ENCODE measurements at regions not wholly inside any gene's neighbourhood (a gene's known extent, or its start where the extent isn't known, plus 50 kb on each side); places are given as distances from the start of the nearest gene placed in this dataset.
"Not testable (repeated sequence)": the region's sequence is repeated elsewhere in the genome, so short reads cannot be mapped to it uniquely, and the experiment has no call there.

DNA sequence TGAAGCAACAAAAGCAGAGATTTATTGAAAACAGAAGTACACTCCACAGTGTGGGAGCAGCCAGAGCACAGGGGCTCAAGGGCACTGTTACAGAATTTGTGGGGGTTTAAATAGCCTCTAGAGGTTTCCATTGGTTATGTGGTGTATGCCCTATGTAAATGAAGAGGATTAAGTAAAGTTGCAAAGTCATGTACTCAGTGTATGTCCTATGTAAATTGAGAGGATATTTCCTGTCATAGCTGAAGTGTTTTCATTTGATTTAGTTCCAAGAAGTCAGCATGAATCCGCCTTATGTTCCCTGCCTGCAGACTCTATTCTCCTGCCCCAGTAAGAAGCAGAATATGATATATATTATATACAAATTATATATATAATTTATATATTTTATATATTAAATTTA, 966.0 kb upstream of the COX7C start:
- Histone ChIP-seq H3K27ac (replicated peaks; ENCODE audit: low read length) (no peak overlapping the region), H2BK120ac (ENCODE audit: low read depth, low read length) (no peak overlapping the region), H3K18ac (ENCODE audit: low read length) (no peak overlapping the region), H4K91ac (ENCODE audit: low read depth, low read length, poor library complexity) (no peak overlapping the region), H3K9ac (ENCODE audit: low read depth, low read length, poor library complexity) (no peak overlapping the region), H3K4me3 (ENCODE audit: low read length in 2 of 2) (no peak overlapping the region), H3K27me3 (ENCODE audit: control insufficient read depth in 3 of 3, insufficient read depth in 3 of 3, low read depth in 1 of 3, low read length in 3 of 3) (no peaks in the 10 kb centered on the region), H2BK12ac (ENCODE audit: low read length) (no peak overlapping the region), H3K4me2 (ENCODE audit: insufficient read depth, low read length, poor library complexity, severe bottlenecking) (no peak overlapping the region), H2AFZ (ENCODE audit: low read length) (no peak overlapping the region), H3K23ac (ENCODE audit: low read depth, low read length, poor library complexity) (no peak overlapping the region), H3K9me3 (replicated peaks in 1 of 2; ENCODE audit: control insufficient read depth in 2 of 2, insufficient read depth in 1 of 2, low read depth in 1 of 2, low read length in 2 of 2) (no peaks in the 10 kb centered on the region), H3K79me1 (ENCODE audit: low read depth, low read length) (no peaks in the 10 kb centered on the region), H2BK15ac (ENCODE audit: low read length) (no peak overlapping the region), H3K14ac (ENCODE audit: low read length) (no peak overlapping the region), H3K36me3 (replicated peaks in 1 of 2; ENCODE audit: control insufficient read depth in 2 of 2, insufficient read depth in 2 of 2, low read length in 2 of 2) (no peaks in the 10 kb centered on the region), H2BK5ac (ENCODE audit: low read length) (no peak overlapping the region), H3K4me1 (ENCODE audit: control insufficient read depth in 2 of 2, insufficient read depth in 1 of 2, low read depth in 1 of 2, low read length in 2 of 2) (peaks cover 0 to 2% of the 10 kb centered on the region in 2 donors), H4K8ac (ENCODE audit: low read depth, low read length) (no peak overlapping the region), H2AK5ac (ENCODE audit: low read depth, low read length) (no peak overlapping the region), H3K4ac (ENCODE audit: low read length) (no peak overlapping the region)
- DNase-seq (ENCODE audit: low spot score) = no peak
- no CpG with 5 or more reads among the region's 1 CpG for WGBS, 2 donors (ENCODE audit: extremely low coverage in 2 of 2, insufficient read length in 2 of 2, insufficient replicate concordance in 1 of 2)

DNA sequence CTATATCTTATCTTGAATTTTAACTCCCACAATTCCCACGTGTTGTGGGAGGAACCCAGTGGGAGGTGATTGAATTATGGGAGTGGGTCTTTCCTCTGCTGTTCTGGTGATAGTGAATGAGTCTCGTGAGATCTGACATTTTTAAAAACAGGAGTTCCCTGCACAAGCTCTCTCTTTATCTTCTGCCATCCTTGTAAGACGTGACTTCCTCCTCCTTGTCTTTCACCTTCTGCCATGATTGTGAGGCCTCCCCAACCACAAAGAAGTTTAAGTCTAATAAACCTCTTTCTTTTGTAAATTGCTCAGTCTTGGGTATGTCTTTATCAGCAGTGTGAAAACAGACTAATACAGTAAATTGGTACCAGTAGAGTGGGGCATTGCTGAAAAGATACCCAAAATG, 963.6 kb upstream of the COX7C start:
- not testable (repeated sequence) for H3K23ac ChIP-seq (ENCODE audit: low read depth, low read length, poor library complexity); H3K27ac ChIP-seq (replicated peaks; ENCODE audit: low read length); H3K18ac ChIP-seq (ENCODE audit: low read length); H3K4ac ChIP-seq (ENCODE audit: low read length); H2BK120ac ChIP-seq (ENCODE audit: low read depth, low read length); H3K4me1 ChIP-seq (ENCODE audit: control insufficient read depth in 2 of 2, insufficient read depth in 1 of 2, low read depth in 1 of 2, low read length in 2 of 2); H2BK5ac ChIP-seq (ENCODE audit: low read length); H3K9me3 ChIP-seq (replicated peaks in 1 of 2; ENCODE audit: control insufficient read depth in 2 of 2, insufficient read depth in 1 of 2, low read depth in 1 of 2, low read length in 2 of 2); H2AK5ac ChIP-seq (ENCODE audit: low read depth, low read length); H3K9ac ChIP-seq (ENCODE audit: low read depth, low read length, poor library complexity); H3K79me1 ChIP-seq (ENCODE audit: low read depth, low read length); H3K4me2 ChIP-seq (ENCODE audit: insufficient read depth, low read length, poor library complexity, severe bottlenecking); DNase-seq (ENCODE audit: low spot score); H3K4me3 ChIP-seq (ENCODE audit: low read length in 2 of 2); H2AFZ ChIP-seq (ENCODE audit: low read length); H4K91ac ChIP-seq (ENCODE audit: low read depth, low read length, poor library complexity); H4K8ac ChIP-seq (ENCODE audit: low read depth, low read length); H3K36me3 ChIP-seq (replicated peaks in 1 of 2; ENCODE audit: control insufficient read depth in 2 of 2, insufficient read depth in 2 of 2, low read length in 2 of 2); H2BK15ac ChIP-seq (ENCODE audit: low read length); H3K27me3 ChIP-seq (ENCODE audit: control insufficient read depth in 3 of 3, insufficient read depth in 3 of 3, low read depth in 1 of 3, low read length in 3 of 3); H2BK12ac ChIP-seq (ENCODE audit: low read length); H3K14ac ChIP-seq (ENCODE audit: low read length)
- WGBS, 2 donors (ENCODE audit: extremely low coverage in 2 of 2, insufficient read length in 2 of 2, insufficient replicate concordance in 1 of 2) = no CpG with 5 or more reads among the region's 3 CpGs

DNA sequence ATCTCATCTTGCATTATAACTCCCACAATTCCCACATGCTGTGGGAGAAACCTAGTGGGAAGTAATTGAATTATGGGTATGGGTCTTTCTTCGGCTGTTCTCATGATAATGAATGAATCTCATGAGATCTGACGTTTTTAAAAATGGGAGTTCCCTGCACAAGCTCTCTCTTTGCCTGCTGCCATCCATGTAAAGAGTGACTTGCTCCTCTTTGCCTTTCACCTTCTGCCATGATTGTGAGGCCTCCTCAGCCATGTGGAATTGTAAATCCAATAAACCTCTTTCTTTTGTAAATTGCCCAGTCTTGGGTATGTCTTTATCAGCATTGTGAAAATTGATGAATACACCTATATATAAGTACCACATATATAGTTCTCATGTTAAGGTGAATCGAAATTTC, 961.7 kb upstream of the COX7C start:
- H3K79me1 ChIP-seq (ENCODE audit: low read depth, low read length) = no peaks in the 10 kb centered on the region
- no peak overlapping the region for H3K4ac ChIP-seq (ENCODE audit: low read length)
- no peaks in the 10 kb centered on the region for H3K9me3 ChIP-seq (replicated peaks in 1 of 2; ENCODE audit: control insufficient read depth in 2 of 2, insufficient read depth in 1 of 2, low read depth in 1 of 2, low read length in 2 of 2)
- no peak overlapping the region for H2BK12ac ChIP-seq (ENCODE audit: low read length)
- DNase-seq (ENCODE audit: low spot score) = no peak
- H3K9ac ChIP-seq (ENCODE audit: low read depth, low read length, poor library complexity) = no peak overlapping the region
- no peak overlapping the region for H2BK120ac ChIP-seq (ENCODE audit: low read depth, low read length)
- no peaks in the 10 kb centered on the region for H3K27me3 ChIP-seq (ENCODE audit: control insufficient read depth in 3 of 3, insufficient read depth in 3 of 3, low read depth in 1 of 3, low read length in 3 of 3)
- no peak overlapping the region for H4K91ac ChIP-seq (ENCODE audit: low read depth, low read length, poor library complexity)
- no peak overlapping the region for H3K14ac ChIP-seq (ENCODE audit: low read length)
- H3K4me3 ChIP-seq (ENCODE audit: low read length in 2 of 2) = no peak overlapping the region
- H3K36me3 ChIP-seq (replicated peaks in 1 of 2; ENCODE audit: control insufficient read depth in 2 of 2, insufficient read depth in 2 of 2, low read length in 2 of 2) = no peaks in the 10 kb centered on the region
- whole genome bisulfite sequencing, 2 donors (ENCODE audit: extremely low coverage in 2 of 2, insufficient read length in 2 of 2, insufficient replicate concordance in 1 of 2) = no CpG with 5 or more reads among the region's 3 CpGs
- H2BK15ac ChIP-seq (ENCODE audit: low read length) = no peak overlapping the region
- H3K18ac ChIP-seq (ENCODE audit: low read length) = no peak overlapping the region
- H3K23ac ChIP-seq (ENCODE audit: low read depth, low read length, poor library complexity) = no peak overlapping the region
- no peak overlapping the region for H2AK5ac ChIP-seq (ENCODE audit: low read depth, low read length)
- no peaks in the 10 kb centered on the region for H3K4me1 ChIP-seq (ENCODE audit: control insufficient read depth in 2 of 2, insufficient read depth in 1 of 2, low read depth in 1 of 2, low read length in 2 of 2)
- H4K8ac ChIP-seq (ENCODE audit: low read depth, low read length) = no peak overlapping the region
- H2AFZ ChIP-seq (ENCODE audit: low read length) = no peak overlapping the region
- H3K27ac ChIP-seq (replicated peaks; ENCODE audit: low read length) = no peak overlapping the region
- H3K4me2 ChIP-seq (ENCODE audit: insufficient read depth, low read length, poor library complexity, severe bottlenecking) = no peak overlapping the region
- no peak overlapping the region for H2BK5ac ChIP-seq (ENCODE audit: low read length)

DNA sequence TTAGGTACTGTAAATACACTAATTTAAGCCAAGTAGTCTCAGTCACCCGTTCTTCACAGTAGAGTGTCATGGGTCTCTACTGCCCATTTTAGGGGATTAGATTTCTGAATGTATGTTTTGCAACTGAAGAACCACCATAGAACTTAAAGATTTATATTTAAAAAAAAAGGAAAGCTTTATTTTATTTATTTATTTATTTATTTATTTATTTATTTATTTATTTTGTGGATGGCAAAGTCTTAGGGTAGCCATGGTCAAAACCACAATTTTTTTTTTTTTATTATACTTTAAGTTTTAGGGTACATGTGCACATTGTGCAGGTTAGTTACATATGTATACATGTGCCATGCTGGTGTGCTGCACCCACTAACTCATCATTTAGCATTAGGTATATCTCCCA, 960.4 kb upstream of the COX7C start:
- not testable (repeated sequence) for H3K18ac ChIP-seq (ENCODE audit: low read length); H3K4me3 ChIP-seq (ENCODE audit: low read length in 2 of 2); H3K4me2 ChIP-seq (ENCODE audit: insufficient read depth, low read length, poor library complexity, severe bottlenecking); H4K91ac ChIP-seq (ENCODE audit: low read depth, low read length, poor library complexity); H3K23ac ChIP-seq (ENCODE audit: low read depth, low read length, poor library complexity); H3K9me3 ChIP-seq (replicated peaks in 1 of 2; ENCODE audit: control insufficient read depth in 2 of 2, insufficient read depth in 1 of 2, low read depth in 1 of 2, low read length in 2 of 2); H4K8ac ChIP-seq (ENCODE audit: low read depth, low read length); H2BK5ac ChIP-seq (ENCODE audit: low read length); H2BK12ac ChIP-seq (ENCODE audit: low read length); H2AFZ ChIP-seq (ENCODE audit: low read length); H3K79me1 ChIP-seq (ENCODE audit: low read depth, low read length); H2BK15ac ChIP-seq (ENCODE audit: low read length); H3K4me1 ChIP-seq (ENCODE audit: control insufficient read depth in 2 of 2, insufficient read depth in 1 of 2, low read depth in 1 of 2, low read length in 2 of 2); H3K9ac ChIP-seq (ENCODE audit: low read depth, low read length, poor library complexity); DNase-seq (ENCODE audit: low spot score); H3K27ac ChIP-seq (replicated peaks; ENCODE audit: low read length); H3K36me3 ChIP-seq (replicated peaks in 1 of 2; ENCODE audit: control insufficient read depth in 2 of 2, insufficient read depth in 2 of 2, low read length in 2 of 2); H2AK5ac ChIP-seq (ENCODE audit: low read depth, low read length); H3K27me3 ChIP-seq (ENCODE audit: control insufficient read depth in 3 of 3, insufficient read depth in 3 of 3, low read depth in 1 of 3, low read length in 3 of 3); H2BK120ac ChIP-seq (ENCODE audit: low read depth, low read length); H3K4ac ChIP-seq (ENCODE audit: low read length); H3K14ac ChIP-seq (ENCODE audit: low read length)
- no CpG with 5 or more reads among the region's 1 CpG for WGBS, 2 donors (ENCODE audit: extremely low coverage in 2 of 2, insufficient read length in 2 of 2, insufficient replicate concordance in 1 of 2)

Data from neuronal stem cell (in vitro differentiated cells).